DLD1 (cell line): ENCODE measurements at regions not wholly inside any gene's neighbourhood (a gene's known extent, or its start where the extent isn't known, plus 50 kb on each side); places are given as distances from the start of the nearest gene placed in this dataset.

Experiments used
- in situ Hi-C: cut with HindIII; loops from 2 replicates; pipeline ENCODE4 v1.10.0; 2017; ENCODE audit warnings: low sequenced_read_pairs

GRCh38 chr1:48089356-48089891, 92.2 kb upstream of the TRABD2B start:
- in situ Hi-C loops, result no loop called here

GRCh38 chr1:48084826-48085225, 87.6 kb upstream of the TRABD2B start:
- in situ Hi-C loops, result loop anchor here (5.0 kb wide), 1 partner anchor 93 kb away; no protein-coding TSS in a partner anchor

- in situ Hi-C loops, result loop anchor here (5.0 kb wide), 1 partner anchor 90 kb away; no protein-coding TSS in a partner anchor
These were observed 85.2 kb upstream of the TRABD2B start for GRCh38 chr1:48082271-48082962.

- in situ Hi-C loops, result loop anchor here (5.0 kb wide), 1 partner anchor 88 kb away; no protein-coding TSS in a partner anchor
These were observed 83.4 kb upstream of the TRABD2B start for GRCh38 chr1:48080331-48081255.

- in situ Hi-C loops, result no loop called here
These were observed 81.9 kb upstream of the TRABD2B start for GRCh38 chr1:48079096-48079495.

GRCh38 chr1:48077795-48078222, 80.6 kb upstream of the TRABD2B start:
- in situ Hi-C loops, result no loop called here

- in situ Hi-C loops, result no loop called here
These were observed 78.8 kb upstream of the TRABD2B start for GRCh38 chr1:48076017-48076416.

GRCh38 chr1:48073798-48074530, 76.8 kb upstream of the TRABD2B start:
- in situ Hi-C loops, result no loop called here

GRCh38 chr1:48071513-48071912, 74.3 kb upstream of the TRABD2B start:
- in situ Hi-C loops, result no loop called here

GRCh38 chr1:48070396-48070750, 73.2 kb upstream of the TRABD2B start:
- in situ Hi-C loops, result no loop called here

- in situ Hi-C loops, result no loop called here
These were observed 72.6 kb upstream of the TRABD2B start for GRCh38 chr1:48069662-48070395.

GRCh38 chr1:48068206-48068605, 71.0 kb upstream of the TRABD2B start:
- in situ Hi-C loops, result no loop called here

- in situ Hi-C loops, result no loop called here
These were observed 69.8 kb upstream of the TRABD2B start for GRCh38 chr1:48066936-48067335.

- in situ Hi-C loops, result loop anchor here (5.0 kb wide), 1 partner anchor 77 kb away; no protein-coding TSS in a partner anchor
These were observed 67.5 kb upstream of the TRABD2B start for GRCh38 chr1:48064693-48065092.

- in situ Hi-C loops, result loop anchor here (5.0 kb wide), 1 partner anchor 75 kb away; no protein-coding TSS in a partner anchor
These were observed 65.2 kb upstream of the TRABD2B start for GRCh38 chr1:48062353-48062752.

- in situ Hi-C loops, result loop anchor here (5.0 kb wide), 1 partner anchor 74 kb away; no protein-coding TSS in a partner anchor
These were observed 64.3 kb upstream of the TRABD2B start for GRCh38 chr1:48061162-48062136.

GRCh38 chr1:48059289-48059688, 62.1 kb upstream of the TRABD2B start:
- in situ Hi-C loops, result no loop called here

GRCh38 chr1:48058135-48059025, 61.2 kb upstream of the TRABD2B start:
- in situ Hi-C loops, result no loop called here
